ENCODE measurements at regions not wholly inside any gene's neighbourhood (a gene's known extent, or its start where the extent isn't known, plus 50 kb on each side); places are given as distances from the start of the nearest gene placed in this dataset.
A peak's percentile ranks its signal among the peaks of the same experiment; 100 is the strongest.
"Not testable (repeated sequence)": the region's sequence is repeated elsewhere in the genome, so short reads cannot be mapped to it uniquely, and the experiment has no call there.

DNA sequence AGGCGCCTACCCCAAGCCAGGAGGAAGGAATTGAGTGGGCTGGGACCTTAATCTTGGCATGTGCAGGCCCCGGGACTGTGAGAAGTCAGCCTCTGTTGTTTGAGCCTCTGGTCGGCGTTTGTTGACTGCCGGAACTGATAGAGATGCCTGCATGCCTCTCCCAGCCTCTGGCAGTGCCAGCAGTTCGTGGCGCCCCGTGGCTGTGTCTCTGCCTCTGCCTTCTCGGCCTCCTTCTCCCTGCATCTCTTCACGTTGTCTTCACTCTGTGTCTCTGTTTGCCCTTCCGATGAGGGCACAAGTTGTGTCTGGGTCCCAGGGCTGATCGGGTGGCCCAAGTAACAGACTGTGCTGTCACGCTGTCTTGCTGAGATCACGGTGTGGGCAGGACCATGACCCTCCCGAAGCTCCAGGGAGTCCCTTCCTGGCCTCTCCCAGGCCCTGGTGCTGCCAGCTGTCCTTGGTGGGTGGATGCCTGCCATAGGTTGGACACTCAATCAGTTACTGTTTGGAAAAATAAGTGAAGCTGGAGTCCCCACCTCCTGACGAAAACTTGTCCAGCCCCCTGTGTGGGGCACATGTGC is 133.5 kb upstream of the LPCAT1 start:
- Histone ChIP-seq H3K36me3 (ENCODE audit: control insufficient read depth, insufficient read depth, low read length) (no peaks in the 10 kb centered on the region), H3K27me3 (replicated peaks; ENCODE audit: control insufficient read depth, insufficient read depth, low read length) (no peaks in the 10 kb centered on the region; the same call in 1 of the 2 replicates), H3K4me3 (replicated peaks; ENCODE audit: low read depth, low read length) (no peak overlapping the region)
- TF ChIP-seq, protein P1, sequence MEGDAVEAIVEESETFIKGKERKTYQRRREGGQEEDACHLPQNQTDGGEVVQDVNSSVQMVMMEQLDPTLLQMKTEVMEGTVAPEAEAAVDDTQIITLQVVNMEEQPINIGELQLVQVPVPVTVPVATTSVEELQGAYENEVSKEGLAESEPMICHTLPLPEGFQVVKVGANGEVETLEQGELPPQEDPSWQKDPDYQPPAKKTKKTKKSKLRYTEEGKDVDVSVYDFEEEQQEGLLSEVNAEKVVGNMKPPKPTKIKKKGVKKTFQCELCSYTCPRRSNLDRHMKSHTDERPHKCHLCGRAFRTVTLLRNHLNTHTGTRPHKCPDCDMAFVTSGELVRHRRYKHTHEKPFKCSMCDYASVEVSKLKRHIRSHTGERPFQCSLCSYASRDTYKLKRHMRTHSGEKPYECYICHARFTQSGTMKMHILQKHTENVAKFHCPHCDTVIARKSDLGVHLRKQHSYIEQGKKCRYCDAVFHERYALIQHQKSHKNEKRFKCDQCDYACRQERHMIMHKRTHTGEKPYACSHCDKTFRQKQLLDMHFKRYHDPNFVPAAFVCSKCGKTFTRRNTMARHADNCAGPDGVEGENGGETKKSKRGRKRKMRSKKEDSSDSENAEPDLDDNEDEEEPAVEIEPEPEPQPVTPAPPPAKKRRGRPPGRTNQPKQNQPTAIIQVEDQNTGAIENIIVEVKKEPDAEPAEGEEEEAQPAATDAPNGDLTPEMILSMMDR (IDR thresholded peaks at IDR 0.05; ENCODE audit: insufficient read depth, low read length, poor library complexity, severe bottlenecking): no peak
- DNase-seq (ENCODE audit: extremely low read depth, insufficient read length): no peak

DNA sequence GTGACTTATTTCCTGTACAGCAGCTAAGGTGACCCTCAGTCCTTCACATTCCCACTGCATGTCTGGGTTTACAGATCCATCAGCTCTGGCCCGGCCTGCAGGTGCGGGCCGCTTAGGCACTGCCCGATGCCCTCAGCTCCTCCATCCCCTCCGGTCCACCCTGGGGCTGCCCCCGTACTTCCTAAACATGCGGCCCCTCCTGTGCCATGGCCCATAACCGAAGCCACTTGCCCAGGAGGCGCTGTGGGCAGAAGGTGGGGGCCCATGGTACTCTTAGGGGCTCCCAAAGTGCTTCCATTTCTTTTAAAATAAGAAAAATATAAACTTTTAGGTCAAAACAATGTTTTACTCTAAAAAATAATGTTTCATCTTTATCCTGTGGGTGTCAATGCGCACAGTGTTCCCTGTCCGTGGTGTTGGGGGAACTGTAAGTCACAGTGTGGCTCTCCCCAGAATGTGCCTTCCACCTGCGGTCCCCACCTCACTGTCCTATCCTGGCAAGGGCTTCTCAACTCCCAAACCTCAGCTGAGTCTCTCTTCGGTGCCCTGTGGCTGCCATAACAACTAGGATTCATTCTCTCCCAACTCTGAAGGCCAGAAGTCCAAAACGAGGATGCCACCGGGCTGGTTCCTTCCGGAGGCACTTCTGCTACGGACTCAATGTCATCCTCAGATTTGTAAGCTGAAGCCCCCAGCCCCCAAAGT is 132.7 kb upstream of the LPCAT1 start:
- TF ChIP-seq, protein P1 (IDR thresholded peaks at IDR 0.05; ENCODE audit: insufficient read depth, low read length, poor library complexity, severe bottlenecking): no peak
- Histone ChIP-seq H3K36me3 (ENCODE audit: control insufficient read depth, insufficient read depth, low read length) (no peaks in the 10 kb centered on the region), H3K4me3 (replicated peaks; ENCODE audit: low read depth, low read length) (no peak overlapping the region), H3K27me3 (replicated peaks; ENCODE audit: control insufficient read depth, insufficient read depth, low read length) (no peaks in the 10 kb centered on the region; the same call in 1 of the 2 replicates)
- no peak for DNase-seq (ENCODE audit: extremely low read depth, insufficient read length)

DNA sequence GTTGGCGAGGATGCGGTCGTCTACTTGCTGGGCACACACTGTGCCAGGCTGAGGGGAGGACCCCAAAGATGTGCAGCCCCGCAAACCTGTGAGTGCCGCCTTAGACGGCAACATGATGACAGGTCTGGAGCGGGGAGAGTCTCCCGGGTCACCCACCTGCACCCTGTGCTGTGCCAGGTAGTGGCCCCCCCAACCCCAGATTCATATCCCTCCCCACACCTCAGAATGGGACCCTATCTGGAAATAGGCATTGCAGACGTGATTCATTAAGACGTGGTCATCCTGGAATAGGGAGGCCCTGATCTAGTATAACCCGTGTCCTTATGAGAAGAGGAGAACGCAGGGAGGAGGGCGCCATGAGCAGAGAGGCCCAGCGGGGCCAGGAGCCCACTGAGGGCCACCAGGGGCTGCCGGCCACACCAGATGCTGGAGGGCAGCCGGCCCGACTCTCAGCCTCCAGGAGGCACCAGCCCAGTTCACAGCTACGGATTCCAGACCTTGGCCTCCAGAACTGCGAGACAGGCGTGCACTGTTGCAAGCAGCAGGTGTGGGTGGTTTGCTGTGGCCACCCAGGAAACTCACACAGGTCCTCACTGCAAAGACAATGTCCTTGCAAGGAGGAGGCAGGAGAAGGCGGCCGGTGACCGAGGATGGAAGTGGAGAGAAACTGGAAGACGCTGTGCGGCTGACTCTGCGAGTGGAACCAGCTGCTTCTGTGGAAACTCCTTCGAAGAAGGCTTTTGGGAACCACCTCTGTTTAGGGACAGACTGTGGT is 131.9 kb upstream of the LPCAT1 start:
- Histone ChIP-seq H3K36me3 (ENCODE audit: control insufficient read depth, insufficient read depth, low read length) (no peaks in the 10 kb centered on the region), H3K27me3 (replicated peaks; ENCODE audit: control insufficient read depth, insufficient read depth, low read length) (no peaks in the 10 kb centered on the region; the same call in 1 of the 2 replicates), H3K4me3 (replicated peaks; ENCODE audit: low read depth, low read length) (no peak overlapping the region)
- TF ChIP-seq, protein P1 (IDR thresholded peaks at IDR 0.05; ENCODE audit: insufficient read depth, low read length, poor library complexity, severe bottlenecking): no peak
- DNase-seq (ENCODE audit: extremely low read depth, insufficient read length): no peak

DNA sequence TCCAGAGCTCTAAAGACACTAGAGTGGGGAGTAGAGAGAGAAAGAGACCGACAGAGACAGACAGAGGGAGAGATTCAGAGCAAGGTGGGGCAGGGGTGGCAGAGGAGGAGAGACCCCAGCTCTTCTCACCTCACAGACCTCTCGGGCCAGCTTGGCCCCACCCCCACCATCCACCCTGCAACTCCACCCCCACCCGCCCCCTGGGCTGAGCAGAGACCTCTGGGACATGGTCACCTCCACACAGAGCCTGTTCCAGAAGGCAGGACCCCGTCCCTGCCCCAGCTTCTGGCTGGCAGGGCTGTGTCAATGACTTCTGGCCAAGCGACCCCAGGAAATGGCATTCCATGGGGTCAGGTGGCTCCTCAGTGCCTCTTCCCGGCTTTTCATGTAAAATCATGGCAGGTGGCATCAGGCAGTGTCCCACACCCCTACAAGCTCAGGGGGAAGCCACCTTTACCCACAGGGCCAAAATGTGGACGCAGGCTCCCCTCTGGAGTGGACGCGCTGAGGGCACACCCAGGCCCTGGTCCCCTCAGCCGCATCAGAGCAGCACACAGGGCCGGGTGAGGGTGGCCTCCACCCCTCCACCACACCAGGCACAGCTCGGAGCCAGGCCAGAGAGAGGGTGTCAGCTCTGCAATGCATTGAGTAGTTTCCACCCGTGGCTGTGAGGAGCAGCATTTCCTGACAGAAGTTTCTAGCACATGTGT is 131.2 kb upstream of the LPCAT1 start:
- H3K27me3 ChIP-seq (replicated peaks; ENCODE audit: control insufficient read depth, insufficient read depth, low read length): no peaks in the 10 kb centered on the region; the same call in 1 of the 2 replicates
- TF ChIP-seq, protein P1 (IDR thresholded peaks at IDR 0.05; ENCODE audit: insufficient read depth, low read length, poor library complexity, severe bottlenecking): no peak
- no peaks in the 10 kb centered on the region for H3K36me3 ChIP-seq (ENCODE audit: control insufficient read depth, insufficient read depth, low read length)
- no peak for DNase-seq (ENCODE audit: extremely low read depth, insufficient read length)
- no peak overlapping the region for H3K4me3 ChIP-seq (replicated peaks; ENCODE audit: low read depth, low read length)

DNA sequence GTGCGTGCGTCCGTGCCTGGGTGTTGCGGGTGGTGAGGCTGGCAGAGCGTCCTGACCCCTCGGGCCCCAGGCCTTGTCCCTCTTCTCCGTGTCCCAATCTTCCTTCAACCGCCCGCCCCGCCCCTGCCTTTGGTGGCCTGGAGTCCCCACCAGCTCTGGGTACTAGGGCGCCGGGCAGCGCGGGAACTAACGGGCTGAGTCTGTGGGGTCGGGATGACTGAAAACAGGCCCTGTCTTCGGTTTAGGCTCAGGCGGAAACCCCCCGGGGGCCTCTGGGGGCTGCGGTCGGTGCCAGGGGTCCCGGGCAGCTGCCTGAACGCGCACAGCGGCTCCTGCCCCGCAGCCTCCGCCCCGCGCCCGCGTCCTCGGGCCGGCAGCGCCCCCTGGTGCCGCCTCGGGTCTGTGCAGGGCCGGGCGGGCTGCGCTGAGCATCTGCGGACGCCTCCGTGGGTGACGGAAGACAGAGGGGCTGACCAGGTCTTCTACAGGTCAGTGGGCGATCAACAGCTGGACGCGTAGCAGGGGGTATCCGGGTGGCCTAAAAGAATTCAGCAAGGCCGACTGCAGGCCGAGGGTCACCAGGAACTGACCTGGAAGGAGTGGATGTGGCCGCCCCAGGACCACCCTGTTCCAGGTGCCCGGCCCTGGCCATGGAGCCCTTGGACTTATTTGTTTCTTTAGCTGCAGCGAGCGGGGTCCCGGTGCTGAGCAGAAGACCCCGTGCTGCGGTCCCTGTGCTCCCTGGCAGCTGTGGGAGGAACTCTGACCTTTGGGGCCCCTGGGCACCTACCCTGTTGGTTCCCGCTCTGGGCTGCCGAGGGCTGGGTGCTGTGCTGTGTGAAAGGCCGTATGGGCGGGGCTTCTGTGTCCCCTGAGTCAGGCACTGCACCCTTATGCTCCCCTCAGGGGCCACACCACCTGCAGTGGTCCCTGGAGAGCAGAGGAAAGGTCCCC is 130.2 kb upstream of the LPCAT1 start:
- TF ChIP-seq, protein P1 (IDR thresholded peaks at IDR 0.05; ENCODE audit: insufficient read depth, low read length, poor library complexity, severe bottlenecking): peak; percentile 24
- H3K4me3 ChIP-seq (replicated peaks; ENCODE audit: low read depth, low read length); DNase-seq (ENCODE audit: extremely low read depth, insufficient read length); H3K27me3 ChIP-seq (replicated peaks; ENCODE audit: control insufficient read depth, insufficient read depth, low read length); H3K36me3 ChIP-seq (ENCODE audit: control insufficient read depth, insufficient read depth, low read length): not testable (repeated sequence)
